ENCODE measurements at regions not wholly inside any gene's neighbourhood (a gene's known extent, or its start where the extent isn't known, plus 50 kb on each side); places are given as distances from the start of the nearest gene placed in this dataset.

- TF ChIP-seq POLR2A (IDR thresholded peaks at IDR 0.05; ENCODE audit: low read depth, low read length) (no peak), POLR2AphosphoS5 (IDR thresholded peaks at IDR 0.05; ENCODE audit: low read depth, low read length) (no peak)
These were observed 115.6 kb upstream of the ADTRP start for GRCh38 chr6:11894212-11894611.
